HL-60 (cell line): ENCODE measurements at regions not wholly inside any gene's neighbourhood (a gene's known extent, or its start where the extent isn't known, plus 50 kb on each side); places are given as distances from the start of the nearest gene placed in this dataset.

ENCODE experiments used
- CTCF ChIP-seq: IDR thresholded peaks from one replicate; pipeline ENCODE4 v1.5.1; 2011; ENCODE audit warnings: low read length, control low read depth, inconsistent platforms; ENCODE audit not compliant: insufficient read depth
- REST ChIP-seq: IDR thresholded peaks from 2 replicates; pipeline ENCODE4 v1.6.1; 2012; ENCODE audit warnings: low read depth; ENCODE audit not compliant: insufficient replicate concordance

DNA sequence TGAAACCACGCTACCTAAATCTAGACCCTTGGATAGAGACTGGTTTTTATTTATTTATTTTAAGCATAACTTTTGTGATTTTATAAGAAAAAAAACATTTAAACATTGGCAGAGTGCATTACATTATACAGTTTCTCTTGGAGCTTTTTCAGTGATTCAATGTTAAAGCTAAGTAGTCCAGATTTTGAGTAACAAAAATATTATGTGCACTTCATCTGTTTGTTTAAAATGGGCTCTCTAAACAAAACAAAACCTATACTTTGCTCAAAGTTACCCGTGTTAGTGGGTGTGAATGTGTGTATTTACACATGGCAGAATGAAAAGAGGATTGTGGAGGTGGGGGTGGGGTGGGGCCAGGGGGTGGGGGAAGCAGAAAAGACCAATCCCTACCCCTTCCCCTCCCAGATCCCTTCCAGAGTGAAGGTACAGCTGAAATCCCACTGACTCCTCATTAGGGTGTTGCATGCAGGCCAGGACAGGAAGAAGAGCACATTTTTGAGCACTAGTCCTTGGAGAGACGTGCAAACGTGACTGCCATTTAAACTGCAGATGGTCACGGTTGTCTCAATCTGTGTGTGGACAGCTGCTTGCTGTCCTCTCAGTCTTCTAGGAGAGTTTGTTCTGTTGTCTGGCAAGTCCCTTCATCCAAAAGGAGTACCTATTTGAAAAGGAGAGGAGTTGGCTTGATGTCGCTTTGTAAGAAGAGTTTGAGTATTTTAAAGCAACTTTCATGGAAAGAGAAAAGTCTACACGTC lies 303.0 kb downstream of the ICOS start:
- no peak for TF ChIP-seq CTCF
- TF ChIP-seq REST, result no peak
